NCI-H345 (cell line): ENCODE measurements at regions not wholly inside any gene's neighbourhood (a gene's known extent, or its start where the extent isn't known, plus 50 kb on each side); places are given as distances from the start of the nearest gene placed in this dataset.
A peak's percentile ranks its signal among the peaks of the same experiment; 100 is the strongest.
"Not testable (repeated sequence)": the region's sequence is repeated elsewhere in the genome, so short reads cannot be mapped to it uniquely, and the experiment has no call there.

Experiments used
- DNase-seq: peaks from one replicate; lab custom pipeline; 2025; lab: John Stamatoyannopoulos, UW

DNA sequence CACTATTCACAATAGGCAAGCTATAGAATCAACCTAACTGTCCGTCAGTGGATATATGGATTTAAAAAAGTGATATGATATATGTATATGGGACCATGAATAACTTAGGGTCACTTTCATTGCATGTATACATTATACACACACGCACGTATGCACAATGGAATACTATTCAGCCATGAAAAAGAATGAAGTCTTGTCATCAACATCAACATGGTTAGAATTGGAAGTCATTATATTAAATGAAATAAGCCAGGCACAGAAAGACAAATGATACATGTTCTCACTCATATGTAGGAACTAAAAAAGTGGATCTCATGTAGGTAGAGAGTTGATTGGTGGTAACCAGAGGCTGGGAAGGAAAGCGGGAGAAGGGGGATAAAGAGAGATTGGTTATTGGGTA is 234.3 kb downstream of the VRK1 start:
- no peak for DNase-seq

GRCh38 chr14:97033556-97034081 is 236.4 kb downstream of the VRK1 start:
- no peak for DNase-seq

GRCh38 chr14:97036086-97036852 is 239.1 kb downstream of the VRK1 start:
- DNase-seq, result no peak

DNA sequence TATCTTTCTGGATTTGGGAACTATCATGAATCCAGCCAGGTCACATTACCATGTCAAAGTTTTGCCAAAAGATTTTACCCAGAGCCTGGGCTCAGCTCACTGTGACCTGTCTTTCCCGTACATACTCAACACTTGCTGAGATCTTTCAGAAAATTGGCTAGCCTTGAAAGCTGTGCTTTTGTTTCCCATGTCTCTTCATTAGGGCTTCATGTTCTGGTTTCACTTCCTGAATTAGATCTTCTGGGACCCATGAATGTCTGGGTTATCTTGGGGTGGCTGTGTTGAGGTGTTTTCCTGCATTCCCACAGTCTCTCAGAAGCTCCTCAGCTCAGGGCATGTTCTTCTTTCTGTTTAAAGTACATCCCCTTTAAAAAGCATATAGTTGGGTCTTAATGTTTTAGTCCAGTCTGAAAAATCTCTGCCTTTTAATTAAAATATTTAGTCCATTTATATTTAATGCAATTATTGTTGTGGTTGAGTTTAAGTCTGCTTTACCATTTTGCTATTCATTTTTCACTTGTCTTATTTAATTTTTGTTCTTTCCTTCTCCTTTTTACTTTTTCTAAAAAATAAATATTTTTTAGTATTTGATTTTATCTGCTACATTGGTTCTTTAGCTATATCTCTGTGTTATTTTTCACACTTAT is 242.7 kb downstream of the VRK1 start:
- DNase-seq, result no peak

- DNase-seq, result no peak
Measured at GRCh38 chr14:97046967-97047366, 249.8 kb downstream of the VRK1 start.

- no peak for DNase-seq
Measured at GRCh38 chr14:97052001-97052400, 254.8 kb downstream of the VRK1 start.

- DNase-seq, result no peak
Measured at GRCh38 chr14:97053941-97054340, 256.8 kb downstream of the VRK1 start.

GRCh38 chr14:97055355-97055754 is 258.2 kb downstream of the VRK1 start:
- DNase-seq, result no peak

DNA sequence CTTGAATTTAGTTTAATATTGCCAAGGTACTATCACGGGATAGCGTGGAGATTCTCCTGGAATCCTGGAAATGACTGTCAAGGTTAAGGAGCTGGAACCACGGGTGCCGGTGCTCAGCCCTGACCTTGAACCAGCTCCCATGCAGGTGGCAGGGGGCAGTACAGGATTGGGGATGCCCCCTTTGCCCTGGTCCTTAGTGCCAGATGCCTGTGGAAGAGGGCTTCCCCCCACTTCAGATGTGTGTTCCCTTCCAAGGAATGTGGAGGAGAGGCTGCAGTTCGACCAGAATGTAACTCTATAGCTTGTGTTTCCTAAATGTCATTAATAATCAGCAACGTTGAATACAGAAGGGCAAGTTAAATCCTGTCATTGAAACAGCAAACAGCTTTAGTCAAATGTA is 258.9 kb downstream of the VRK1 start:
- peak; percentile 5 for DNase-seq

- peak; percentile 81 for DNase-seq
Measured at GRCh38 chr14:97057238-97058073, 260.3 kb downstream of the VRK1 start.

GRCh38 chr14:97058074-97058467 is 260.9 kb downstream of the VRK1 start:
- DNase-seq, result peak; percentile 56

DNA sequence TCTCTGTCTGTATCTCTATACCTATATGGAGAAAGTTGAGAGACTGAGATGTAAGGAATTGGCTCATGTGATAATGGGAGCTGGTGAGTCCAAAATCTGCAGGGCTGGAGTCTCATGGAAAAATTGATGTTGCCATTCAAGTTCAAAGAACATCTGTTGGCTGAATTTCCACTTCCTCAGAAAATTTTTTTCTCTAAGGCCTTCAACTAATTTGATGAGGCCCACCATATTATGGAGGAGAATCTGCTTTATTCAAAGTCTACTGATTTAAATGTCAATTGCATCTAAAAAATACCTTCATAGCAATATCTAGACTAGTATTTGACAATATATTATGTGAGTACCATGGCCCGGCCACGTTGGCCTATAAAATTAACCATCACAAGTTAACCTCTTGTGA is 261.4 kb downstream of the VRK1 start:
- DNase-seq, result no peak

DNA sequence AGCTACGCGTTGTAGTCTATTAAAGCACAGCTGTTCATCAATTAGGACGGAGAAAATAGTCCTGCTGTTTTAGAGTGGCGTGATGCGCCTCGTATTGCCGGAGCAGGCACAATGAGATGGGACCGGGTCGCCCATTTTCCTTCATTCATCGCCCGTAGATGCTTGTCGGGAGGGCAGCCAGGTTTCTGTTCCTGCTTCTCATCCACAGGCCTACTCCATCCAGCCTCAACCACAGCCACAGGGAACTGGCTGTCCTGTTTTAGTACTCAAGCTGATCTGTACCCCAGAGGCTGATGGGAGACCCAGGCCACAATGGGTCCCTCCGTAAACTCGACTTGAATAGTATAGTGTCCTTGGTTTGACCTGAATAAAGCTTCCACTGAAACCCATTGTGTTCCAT is 264.0 kb downstream of the VRK1 start:
- no peak for DNase-seq

- DNase-seq, result no peak
Measured at GRCh38 chr14:97061714-97062113, 264.5 kb downstream of the VRK1 start.

DNA sequence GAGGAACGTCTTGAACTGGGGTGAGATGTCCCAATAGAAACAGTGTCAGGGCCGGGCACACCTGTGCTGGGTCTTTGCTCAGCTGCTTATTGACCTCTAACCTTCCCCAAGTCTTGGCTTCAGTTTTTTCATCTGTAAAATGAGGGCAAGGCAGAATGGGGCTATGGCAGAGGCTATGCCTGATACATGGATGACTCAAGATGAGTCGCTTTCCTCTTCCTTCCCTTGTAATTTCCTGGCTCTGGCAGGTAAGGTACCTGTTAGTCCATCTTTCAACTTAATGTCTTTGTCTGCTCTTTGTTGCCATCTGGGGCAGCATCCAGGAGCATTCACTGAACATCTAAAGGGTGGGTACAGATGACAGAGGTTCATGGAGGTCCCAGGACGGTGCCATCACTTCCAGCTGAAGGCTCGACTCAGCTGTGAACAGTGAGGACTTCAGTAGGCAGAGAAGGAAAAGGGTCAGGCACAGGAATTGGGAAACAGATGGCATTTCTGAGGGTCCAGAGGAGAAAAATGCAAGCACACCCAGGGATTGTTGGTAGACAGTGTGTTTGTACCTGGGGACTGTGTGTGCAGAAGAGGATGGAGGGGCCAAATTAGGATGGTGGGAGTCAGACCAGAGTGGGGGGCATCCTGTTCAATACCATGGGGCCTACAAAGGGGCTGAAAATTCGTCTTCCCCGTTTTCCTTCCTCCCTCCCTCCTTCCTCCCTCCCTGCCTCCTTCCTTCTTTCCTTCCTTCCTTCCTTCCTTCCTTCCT is 268.3 kb downstream of the VRK1 start:
- DNase-seq, result no peak

GRCh38 chr14:97066068-97066899 is 269.1 kb downstream of the VRK1 start:
- no peak for DNase-seq

GRCh38 chr14:97068293-97068692 is 271.1 kb downstream of the VRK1 start:
- DNase-seq, result not testable (repeated sequence)

GRCh38 chr14:97070259-97070658 is 273.1 kb downstream of the VRK1 start:
- no peak for DNase-seq

DNA sequence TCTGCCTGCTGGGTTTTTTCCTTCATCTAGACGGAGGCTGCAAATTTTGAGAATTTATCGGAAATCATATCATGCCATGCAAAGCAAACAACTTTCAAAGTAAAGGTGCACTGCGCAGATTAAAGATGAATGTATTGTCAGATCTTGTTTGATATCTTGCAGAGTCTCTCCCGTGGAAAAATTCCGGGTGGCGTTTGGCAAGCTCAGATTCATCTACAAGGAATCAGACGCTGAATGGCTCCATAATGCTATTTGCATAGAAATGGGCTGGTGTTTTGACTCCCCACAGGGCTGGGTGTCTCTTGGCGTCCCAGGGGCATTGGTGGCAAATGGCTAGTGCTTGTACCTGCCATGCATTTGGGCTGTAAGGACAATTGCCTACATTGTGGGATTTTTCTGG is 274.0 kb downstream of the VRK1 start:
- DNase-seq, result no peak

GRCh38 chr14:97073622-97074021 is 276.4 kb downstream of the VRK1 start:
- DNase-seq, result no peak

GRCh38 chr14:97074456-97074855 is 277.3 kb downstream of the VRK1 start:
- DNase-seq, result no peak
